ENCODE measurements at regions not wholly inside any gene's neighbourhood (a gene's known extent, or its start where the extent isn't known, plus 50 kb on each side); places are given as distances from the start of the nearest gene placed in this dataset. TPM values are rescaled to one million over a fixed set of nuclear protein-coding genes. Genes with fewer than 3 reads are reported as not detected.
"Not testable (repeated sequence)": the region's sequence is repeated elsewhere in the genome, so short reads cannot be mapped to it uniquely, and the experiment has no call there.

DNA sequence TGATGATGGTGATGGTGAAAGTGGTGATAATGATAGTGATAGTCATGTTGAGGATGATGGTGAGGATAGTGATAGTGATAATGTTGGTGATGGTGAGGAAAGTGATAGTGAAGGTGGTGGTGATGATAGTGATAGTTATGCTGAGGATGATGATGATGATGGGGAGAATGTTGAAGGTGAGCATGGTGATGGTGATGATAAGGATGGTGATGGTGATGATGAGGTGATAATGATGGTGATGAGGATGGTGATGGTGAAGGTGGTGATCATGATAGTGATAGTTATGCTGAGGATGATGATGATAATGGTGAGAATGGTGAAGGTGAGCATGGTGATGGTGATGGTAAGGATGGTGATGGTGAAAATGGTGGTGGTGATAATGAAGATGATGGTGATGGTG, 64.9 kb upstream of the ZNF337 start:
- Histone ChIP-seq H3K4me1 (no peaks in the 10 kb centered on the region), H3K4me3 (no peak overlapping the region), H3K9me3 (no peaks in the 10 kb centered on the region), H3K27ac (no peak overlapping the region), H3K36me3 (no peaks in the 10 kb centered on the region), H3K27me3 (no peaks in the 10 kb centered on the region)
- DNase-seq (ENCODE audit: low spot score in 2 of 2) = no peak
- TF ChIP-seq EP300 (IDR thresholded peaks at IDR 0.05) (no peak), CTCF (IDR thresholded peaks at IDR 0.05) (no peak), POLR2A (IDR thresholded peaks at IDR 0.05) (no peak)

DNA sequence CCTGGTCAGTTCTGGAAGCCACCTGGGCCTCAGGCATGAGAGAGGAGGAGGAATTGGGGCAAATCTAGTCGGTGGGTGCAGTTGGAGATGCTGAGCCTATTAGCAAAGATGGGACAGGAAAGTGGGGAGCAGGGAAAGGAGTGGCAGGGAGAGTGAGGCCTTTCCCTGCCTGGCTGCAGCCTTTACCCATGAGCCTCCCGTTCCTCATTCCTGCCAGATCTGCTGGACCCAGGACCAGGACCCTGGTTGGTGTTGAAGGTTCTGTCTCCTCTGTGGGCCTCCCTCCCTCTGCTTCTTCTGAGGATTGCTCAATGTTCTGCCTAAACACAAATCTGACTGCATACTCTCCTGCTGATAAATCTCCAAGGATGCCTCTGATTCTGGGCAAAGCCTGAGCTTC, 64.4 kb upstream of the ZNF337 start:
- not testable (repeated sequence) for H3K36me3 ChIP-seq; H3K27ac ChIP-seq; H3K4me1 ChIP-seq; DNase-seq (ENCODE audit: low spot score in 2 of 2); H3K9me3 ChIP-seq; H3K27me3 ChIP-seq; H3K4me3 ChIP-seq
- 77 to 81% methylated on average over 2 of the region's 2 CpGs for WGBS, 2 donors

- WGBS, 2 donors = 45 to 53% methylated on average over 34 to 36 of the region's 36 CpGs
- DNase-seq (ENCODE audit: low spot score in 2 of 2) = peak in 1 of 2 donors; percentile 21
- H3K27ac ChIP-seq = peak overlapping the region in 1 of 4 donors; percentile 15
Observed at GRCh38 chr20:25750765-25751696, 54.4 kb upstream of the ZNF337 start.

DNA sequence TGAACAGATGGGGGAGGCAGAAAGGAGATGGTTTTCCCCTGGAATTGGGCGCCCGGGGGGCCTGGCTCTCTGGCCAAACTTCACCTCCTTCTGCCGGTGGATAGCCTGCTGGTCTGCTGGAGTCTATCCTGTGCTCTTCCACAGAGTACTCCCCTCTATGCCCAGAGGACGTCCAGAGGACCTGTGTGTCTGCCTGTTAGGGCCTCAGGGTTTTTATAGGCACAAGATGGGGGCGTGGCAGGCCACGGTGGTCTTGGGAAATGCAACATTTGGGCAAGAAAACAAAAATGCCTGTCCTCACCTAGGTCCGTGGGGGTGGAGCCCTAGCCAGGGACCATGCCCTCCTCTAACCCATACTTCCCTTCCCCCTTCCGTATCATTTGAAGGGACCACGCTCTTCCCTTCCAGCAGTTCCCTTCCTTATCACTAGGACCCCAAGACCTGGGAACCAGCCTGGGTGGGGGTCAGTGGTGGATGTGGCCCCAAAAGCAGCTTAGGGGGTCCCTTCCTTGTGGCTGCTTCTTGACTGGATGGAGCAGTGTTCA, 53.6 kb upstream of the ZNF337 start:
- no peak for TF ChIP-seq CTCF (IDR thresholded peaks at IDR 0.05)
- no peak for TF ChIP-seq EP300 (IDR thresholded peaks at IDR 0.05)
- no peak for TF ChIP-seq POLR2A (IDR thresholded peaks at IDR 0.05)
- DNase-seq (ENCODE audit: low spot score in 2 of 2) = no peak
- 85 to 90% methylated on average over 9 of the region's 9 CpGs for WGBS, 2 donors
- Histone ChIP-seq H3K27ac (peak overlapping the region in 1 of 4 donors; percentile 15), H3K27me3 (no peaks in the 10 kb centered on the region), H3K9me3 (no peaks in the 10 kb centered on the region), H3K4me1 (peaks cover 0 to 4% (median 0%) of the 10 kb centered on the region in 4 donors), H3K4me3 (peak overlapping the region; percentile 22 to 43 (median 30)), H3K36me3 (no peaks in the 10 kb centered on the region)

More at GRCh38 chr20:25750765-25751696, 54.4 kb upstream of the ZNF337 start:
- no peak for TF ChIP-seq EP300 (IDR thresholded peaks at IDR 0.05)
- no peak for TF ChIP-seq POLR2A (IDR thresholded peaks at IDR 0.05)
- Histone ChIP-seq H3K36me3 (no peaks in the 10 kb centered on the region), H3K4me1 (peaks cover 0 to 4% (median 0%) of the 10 kb centered on the region in 4 donors), H3K9me3 (no peaks in the 10 kb centered on the region), H3K27me3 (no peaks in the 10 kb centered on the region), H3K4me3 (peak overlapping the region; percentile 22 to 43 (median 30))

DNA sequence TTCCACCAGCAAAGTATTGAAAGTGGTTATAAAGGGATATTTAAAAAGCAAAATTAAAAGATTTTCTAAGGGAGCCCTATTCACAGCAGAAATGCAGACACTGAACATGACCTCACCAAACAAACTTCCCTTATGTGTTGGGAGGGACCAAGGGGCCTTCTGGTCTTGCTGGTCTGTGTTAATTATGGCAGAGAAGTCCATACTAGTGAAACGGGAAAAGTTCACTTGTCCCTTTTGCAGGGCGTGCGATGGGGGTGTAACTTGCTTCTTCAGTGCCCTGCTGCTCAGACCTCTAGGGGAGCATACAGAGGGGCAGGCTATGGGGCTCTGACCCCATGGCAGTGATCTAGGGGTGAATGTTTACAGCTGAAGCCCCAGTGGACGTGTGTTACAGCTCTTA, 53.0 kb upstream of the ZNF337 start:
- no peaks in the 10 kb centered on the region for H3K36me3 ChIP-seq
- no peak for DNase-seq (ENCODE audit: low spot score in 2 of 2)
- H3K4me1 ChIP-seq = peaks cover 0 to 4% (median 0%) of the 10 kb centered on the region in 4 donors
- 50 to 71% methylated on average over 4 of the region's 4 CpGs for WGBS, 2 donors
- no peaks in the 10 kb centered on the region for H3K9me3 ChIP-seq
- H3K27me3 ChIP-seq = no peaks in the 10 kb centered on the region
- TF ChIP-seq CTCF (IDR thresholded peaks at IDR 0.05) (no peak), EP300 (IDR thresholded peaks at IDR 0.05) (no peak), POLR2A (IDR thresholded peaks at IDR 0.05) (no peak)
- no peak overlapping the region for H3K4me3 ChIP-seq
- H3K27ac ChIP-seq = no peak overlapping the region

Small RNAs in the stretch of these regions (small RNA-seq; reads per million reads assigned to genes)
- gene CFTRP1 = not detected
